Kidney epithelial cell (primary cell): ENCODE measurements at regions not wholly inside any gene's neighbourhood (a gene's known extent, or its start where the extent isn't known, plus 50 kb on each side); places are given as distances from the start of the nearest gene placed in this dataset.

Source experiments
- DNase-seq: peaks from one replicate; pipeline ENCODE4 v3.0.0-alpha.2; 2010; ENCODE audit warnings: low read depth
- H3K27me3 ChIP-seq: 2 replicates; pipeline ENCODE4 v1.6.0; 2011; ENCODE audit warnings: low read length; ENCODE audit not compliant: control insufficient read depth, insufficient read depth
- H3K36me3 ChIP-seq: 2 replicates; pipeline ENCODE4 v1.5.1; 2011; ENCODE audit warnings: low read length; ENCODE audit not compliant: control insufficient read depth, insufficient read depth
- H3K4me3 ChIP-seq: 2 replicates; pipeline ENCODE4 v1.5.1; 2011; ENCODE audit warnings: low read depth, mild to moderate bottlenecking, control low read depth, low read length
- TF ChIP-seq, protein P1 (sequence below): IDR thresholded peaks from 2 replicates; pipeline ENCODE4 v1.5.1; 2011; ENCODE audit warnings: mild to moderate bottlenecking, moderate library complexity, low read length, control low read depth, inconsistent platforms; ENCODE audit not compliant: insufficient read depth, poor library complexity, severe bottlenecking

GRCh38 chr6:122524056-122524455, 52.4 kb upstream of the SERINC1 start:
- Histone ChIP-seq H3K4me3 (no peak overlapping the region), H3K27me3 (no peaks in the 10 kb centered on the region), H3K36me3 (no peaks in the 10 kb centered on the region)
- DNase-seq: no peak
- TF ChIP-seq, protein P1, sequence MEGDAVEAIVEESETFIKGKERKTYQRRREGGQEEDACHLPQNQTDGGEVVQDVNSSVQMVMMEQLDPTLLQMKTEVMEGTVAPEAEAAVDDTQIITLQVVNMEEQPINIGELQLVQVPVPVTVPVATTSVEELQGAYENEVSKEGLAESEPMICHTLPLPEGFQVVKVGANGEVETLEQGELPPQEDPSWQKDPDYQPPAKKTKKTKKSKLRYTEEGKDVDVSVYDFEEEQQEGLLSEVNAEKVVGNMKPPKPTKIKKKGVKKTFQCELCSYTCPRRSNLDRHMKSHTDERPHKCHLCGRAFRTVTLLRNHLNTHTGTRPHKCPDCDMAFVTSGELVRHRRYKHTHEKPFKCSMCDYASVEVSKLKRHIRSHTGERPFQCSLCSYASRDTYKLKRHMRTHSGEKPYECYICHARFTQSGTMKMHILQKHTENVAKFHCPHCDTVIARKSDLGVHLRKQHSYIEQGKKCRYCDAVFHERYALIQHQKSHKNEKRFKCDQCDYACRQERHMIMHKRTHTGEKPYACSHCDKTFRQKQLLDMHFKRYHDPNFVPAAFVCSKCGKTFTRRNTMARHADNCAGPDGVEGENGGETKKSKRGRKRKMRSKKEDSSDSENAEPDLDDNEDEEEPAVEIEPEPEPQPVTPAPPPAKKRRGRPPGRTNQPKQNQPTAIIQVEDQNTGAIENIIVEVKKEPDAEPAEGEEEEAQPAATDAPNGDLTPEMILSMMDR: no peak

GRCh38 chr6:122530440-122531046, 58.9 kb upstream of the SERINC1 start:
- Histone ChIP-seq H3K27me3 (no peaks in the 10 kb centered on the region), H3K36me3 (no peaks in the 10 kb centered on the region), H3K4me3 (no peak overlapping the region)
- TF ChIP-seq, protein P1: peak; percentile 94
- DNase-seq: peak; percentile 45

- DNase-seq: no peak
- Histone ChIP-seq H3K36me3 (no peaks in the 10 kb centered on the region), H3K4me3 (no peak overlapping the region), H3K27me3 (no peaks in the 10 kb centered on the region)
- TF ChIP-seq, protein P1: no peak
These were observed 61.9 kb upstream of the PKIB start for GRCh38 chr6:122548281-122548680.

- DNase-seq: no peak
- H3K4me3 ChIP-seq: no peak overlapping the region
- TF ChIP-seq, protein P1: no peak
These were observed 61.4 kb upstream of the PKIB start for GRCh38 chr6:122548820-122549219.

GRCh38 chr6:122553697-122554096, 56.5 kb upstream of the PKIB start:
- no peak for DNase-seq
- H3K36me3 ChIP-seq: no peaks in the 10 kb centered on the region
- TF ChIP-seq, protein P1: no peak
- no peaks in the 10 kb centered on the region for H3K27me3 ChIP-seq
- no peak overlapping the region for H3K4me3 ChIP-seq

More at GRCh38 chr6:122548820-122549219, 61.4 kb upstream of the PKIB start:
- Histone ChIP-seq H3K27me3 (no peaks in the 10 kb centered on the region), H3K36me3 (no peaks in the 10 kb centered on the region)

DNA sequence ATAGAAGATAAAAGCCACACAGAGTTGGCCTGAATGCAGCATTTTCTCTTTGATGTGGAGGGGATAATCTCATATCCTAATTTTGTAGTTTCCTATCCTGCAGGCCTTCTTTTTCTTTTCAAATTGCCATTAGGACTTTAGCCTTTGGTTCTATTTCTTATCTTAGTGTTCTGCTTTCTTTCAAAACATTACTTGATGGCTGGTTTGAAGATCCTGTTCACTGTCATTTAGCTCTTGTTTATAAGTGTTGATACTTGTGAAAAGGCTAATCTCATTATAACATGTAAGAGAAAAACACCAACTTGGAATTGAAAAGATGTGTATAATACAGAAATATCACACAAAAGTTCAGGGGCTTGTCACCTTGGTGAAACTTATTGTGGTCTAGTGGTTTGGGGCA, 54.6 kb upstream of the PKIB start:
- no peaks in the 10 kb centered on the region for H3K27me3 ChIP-seq
- H3K36me3 ChIP-seq: no peaks in the 10 kb centered on the region
- DNase-seq: no peak
- TF ChIP-seq, protein P1: no peak
- H3K4me3 ChIP-seq: no peak overlapping the region
